ENCODE measurements at regions not wholly inside any gene's neighbourhood (a gene's known extent, or its start where the extent isn't known, plus 50 kb on each side); places are given as distances from the start of the nearest gene placed in this dataset.

DNA sequence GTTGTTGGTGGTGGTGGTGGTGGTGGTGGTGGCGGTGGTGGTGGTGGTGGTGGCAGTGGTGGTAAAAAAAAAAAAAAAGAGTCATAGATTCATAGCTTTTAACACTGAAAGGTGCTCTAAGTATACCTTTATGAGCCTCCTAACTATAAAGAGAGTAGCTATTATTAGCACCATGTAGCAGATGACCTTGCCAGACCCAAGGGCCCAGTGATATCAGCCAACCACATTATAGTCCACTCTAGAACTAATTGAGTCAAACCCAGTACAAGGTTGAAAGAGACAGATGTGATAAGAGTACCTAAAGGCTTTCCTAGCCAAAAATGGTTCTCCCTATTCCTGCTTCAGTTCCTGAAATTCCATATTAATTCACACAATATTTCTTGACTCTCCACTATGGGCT is 245.3 kb downstream of the HACE1 start:
- no peak for DNase-seq

DNA sequence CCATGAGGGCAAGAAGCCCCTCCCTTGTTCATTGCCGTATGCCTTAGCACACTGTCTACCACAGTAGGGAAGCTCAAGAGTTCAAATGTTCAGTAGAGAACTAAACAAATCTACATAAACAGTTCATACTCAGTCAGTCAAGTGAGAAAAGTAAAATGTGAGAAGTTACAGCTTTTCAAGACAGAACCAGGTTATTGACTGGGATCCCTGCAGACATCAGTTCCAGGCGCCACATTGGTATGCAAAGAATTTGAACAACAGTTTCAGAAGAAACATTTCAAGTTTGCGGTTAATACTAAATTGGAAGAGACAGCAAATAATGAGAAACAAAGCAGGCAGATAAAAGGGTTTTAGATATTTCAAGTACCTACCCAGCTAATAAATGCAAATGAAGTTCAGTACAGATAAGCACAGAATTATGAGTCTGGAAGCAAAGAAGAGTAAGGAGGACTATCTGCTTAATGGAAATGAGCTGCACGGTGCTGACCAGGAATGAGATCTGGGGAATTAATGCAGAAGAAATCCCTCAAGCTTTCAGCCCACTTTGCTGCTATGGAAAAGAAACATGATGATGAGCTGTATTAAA is 246.2 kb downstream of the HACE1 start:
- DNase-seq, result no peak

DNA sequence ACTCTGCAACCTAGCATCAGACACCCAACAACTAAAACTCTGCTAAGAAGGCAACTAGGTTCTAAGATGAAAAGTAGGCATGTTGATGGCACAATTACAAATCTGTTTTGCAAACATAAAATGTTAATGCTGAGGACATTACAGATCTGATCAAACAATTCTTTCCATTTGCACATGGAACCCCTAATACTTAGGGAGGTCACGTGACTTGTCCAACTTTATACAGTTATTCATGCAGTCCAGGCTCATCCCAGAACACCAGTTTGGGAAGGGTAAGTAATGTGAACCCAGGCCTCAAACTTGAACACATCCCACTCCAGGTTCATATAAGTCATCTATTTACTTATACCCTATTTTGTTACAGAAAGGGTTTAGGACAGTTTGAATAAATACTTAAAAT is 247.2 kb downstream of the HACE1 start:
- DNase-seq, result no peak

DNA sequence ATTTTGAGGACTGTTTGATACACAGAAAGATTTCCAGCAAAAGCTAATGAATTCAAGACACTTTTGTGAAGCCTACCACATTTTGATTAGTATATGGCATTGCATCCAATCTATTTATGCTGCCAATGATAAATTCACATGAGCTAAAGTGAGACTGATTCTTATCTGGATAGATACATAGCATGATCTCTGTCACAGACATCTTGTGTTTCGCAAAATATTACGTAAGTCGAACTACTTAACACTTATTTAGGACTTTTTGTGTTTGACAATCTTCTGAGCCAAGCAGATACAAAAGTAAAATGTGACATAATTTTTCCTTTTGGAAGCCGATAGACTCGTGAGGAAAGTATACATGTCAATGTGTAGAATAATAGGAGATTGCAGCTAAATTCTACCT is 251.6 kb downstream of the HACE1 start:
- DNase-seq, result no peak

DNA sequence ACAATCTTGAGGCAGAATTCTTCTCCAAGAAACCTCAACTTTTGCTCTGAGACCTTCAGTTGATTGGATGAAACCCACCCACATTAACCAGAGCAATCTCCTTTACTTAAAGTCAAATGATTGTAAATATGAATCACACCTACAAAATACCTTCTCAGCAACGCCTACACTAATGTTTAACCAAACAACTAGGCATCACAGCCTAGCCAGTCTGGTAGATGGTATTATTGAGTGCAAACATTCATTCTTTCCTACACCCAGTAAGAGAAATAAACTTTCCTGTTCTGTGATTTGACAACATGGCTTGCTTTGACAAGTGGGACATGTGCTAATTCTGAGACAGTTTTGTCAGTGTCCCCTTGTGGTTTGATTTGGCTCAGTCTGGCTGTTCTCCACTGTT is 252.2 kb downstream of the HACE1 start:
- DNase-seq, result no peak

DNA sequence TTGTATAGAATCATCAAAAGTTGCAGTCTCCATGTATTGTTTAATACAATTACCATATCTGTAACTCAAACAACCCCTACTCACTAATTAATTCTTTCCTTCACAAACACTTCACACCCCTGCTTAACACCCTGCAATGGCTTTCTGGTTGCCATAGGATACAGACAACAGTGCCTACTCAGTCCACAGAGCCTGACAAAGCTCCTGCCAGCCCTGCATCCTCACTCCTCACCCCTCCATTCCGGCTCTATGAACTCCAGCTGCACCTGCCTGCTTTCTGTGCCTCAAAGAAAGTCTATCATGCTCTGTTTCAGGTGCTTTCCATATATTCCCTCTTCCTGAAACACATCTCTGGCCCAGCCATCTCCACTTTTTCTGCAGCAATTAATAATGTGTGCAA is 253.4 kb downstream of the HACE1 start:
- DNase-seq, result no peak

DNA sequence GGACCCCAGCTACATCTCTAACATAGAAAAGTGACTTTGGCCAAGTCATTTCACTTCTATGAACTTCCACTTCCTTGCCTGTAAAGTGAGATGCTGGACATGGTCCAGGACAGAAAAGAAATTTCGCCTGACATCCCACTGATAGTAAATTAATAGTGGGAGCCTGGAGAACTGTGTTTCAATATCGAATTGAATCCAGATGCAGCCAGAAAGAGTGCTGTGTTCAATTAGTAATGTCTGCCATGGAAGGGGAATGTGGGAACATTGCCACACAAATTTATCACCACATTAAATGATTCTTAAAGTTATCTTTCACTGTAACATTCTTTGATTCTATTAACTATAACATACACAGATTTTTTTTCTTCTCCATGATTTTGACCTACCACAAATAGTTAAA is 255.0 kb downstream of the HACE1 start:
- DNase-seq, result no peak

DNA sequence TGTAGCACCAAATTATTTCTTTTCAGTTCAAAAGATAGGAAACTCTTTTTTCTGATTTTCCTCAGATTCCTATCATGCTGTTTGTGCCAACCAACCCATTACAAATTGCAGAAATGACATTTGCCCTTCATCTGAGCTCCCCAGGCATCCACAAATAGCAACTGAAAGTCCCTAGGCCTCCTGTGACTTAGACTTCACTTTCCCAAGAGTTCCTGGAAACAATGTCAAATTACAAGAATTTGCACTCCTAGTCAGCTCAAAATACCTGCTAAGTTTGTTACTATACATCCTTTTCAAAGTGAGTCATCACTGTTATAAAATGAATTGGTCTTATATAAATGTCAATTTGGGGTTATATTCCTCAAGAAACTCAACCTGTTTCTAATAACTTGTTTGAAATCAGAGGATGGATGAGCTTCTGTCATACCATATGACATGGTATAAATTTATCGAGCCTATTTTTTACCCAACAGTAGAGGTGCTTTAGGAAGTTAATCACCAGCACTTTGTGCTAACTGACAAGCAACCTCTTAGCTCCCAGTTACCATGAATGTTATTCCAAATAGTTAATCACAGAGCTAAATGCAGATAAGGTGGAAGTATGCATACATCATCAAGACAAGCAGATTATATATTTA is 256.5 kb downstream of the HACE1 start:
- DNase-seq, result no peak

DNA sequence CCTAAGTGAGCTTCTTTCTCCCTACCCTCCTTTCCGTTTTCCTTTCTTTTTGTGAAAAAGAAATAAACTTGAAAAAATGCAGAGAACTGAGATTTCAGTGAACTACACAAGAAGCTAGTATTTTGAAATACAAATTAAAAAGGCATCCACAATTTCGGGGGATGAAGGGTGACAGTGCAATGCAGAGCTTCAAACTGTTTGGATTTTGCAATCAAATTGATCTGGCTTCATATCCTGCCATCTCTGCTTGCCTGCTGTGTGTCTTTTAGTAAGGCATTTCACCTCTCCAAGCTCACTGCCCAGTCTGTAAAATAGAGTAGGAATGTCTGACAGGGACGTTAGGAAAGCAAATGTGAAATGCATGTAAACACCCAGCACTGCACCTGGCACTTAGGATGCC is 258.0 kb downstream of the HACE1 start:
- no peak for DNase-seq

DNA sequence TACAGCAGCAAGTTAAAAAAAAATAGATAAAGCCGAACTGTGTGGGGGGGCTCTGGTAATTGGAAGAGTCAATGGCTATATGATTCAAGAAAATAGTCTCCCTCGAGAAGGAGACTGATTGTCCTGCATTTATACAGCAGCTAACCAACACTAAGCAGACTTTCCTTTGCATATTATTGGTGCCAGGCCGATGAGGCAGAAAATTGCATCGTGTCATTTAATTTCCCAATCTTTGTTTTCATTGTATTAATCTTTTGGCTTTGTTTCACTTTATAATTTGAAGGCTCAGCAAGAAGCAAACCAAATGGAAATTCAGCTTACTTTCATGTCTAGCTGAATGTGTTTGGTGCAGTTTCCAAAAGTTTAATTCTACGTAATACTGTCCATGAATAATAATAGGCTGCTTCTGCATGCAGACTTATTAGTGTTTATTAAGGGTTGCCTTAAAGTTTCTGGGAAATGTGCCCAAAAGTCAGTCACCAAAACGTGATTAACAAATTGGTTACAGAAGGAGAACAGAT is 258.5 kb downstream of the HACE1 start:
- DNase-seq, result no peak

DNA sequence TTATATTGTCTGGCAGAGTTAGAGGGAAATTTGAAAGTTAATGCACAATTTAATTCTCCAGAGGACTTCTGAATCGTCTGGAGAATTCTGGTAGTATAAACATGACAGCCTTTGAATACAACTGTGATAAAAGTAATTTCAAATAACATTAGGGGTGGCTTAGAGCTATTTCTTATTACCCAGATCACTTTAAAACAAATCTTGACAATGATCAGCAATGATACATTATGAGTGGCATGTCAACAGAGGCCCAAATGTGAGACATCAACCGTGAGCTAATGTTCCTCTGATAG is 259.1 kb downstream of the HACE1 start:
- no peak for DNase-seq

DNA sequence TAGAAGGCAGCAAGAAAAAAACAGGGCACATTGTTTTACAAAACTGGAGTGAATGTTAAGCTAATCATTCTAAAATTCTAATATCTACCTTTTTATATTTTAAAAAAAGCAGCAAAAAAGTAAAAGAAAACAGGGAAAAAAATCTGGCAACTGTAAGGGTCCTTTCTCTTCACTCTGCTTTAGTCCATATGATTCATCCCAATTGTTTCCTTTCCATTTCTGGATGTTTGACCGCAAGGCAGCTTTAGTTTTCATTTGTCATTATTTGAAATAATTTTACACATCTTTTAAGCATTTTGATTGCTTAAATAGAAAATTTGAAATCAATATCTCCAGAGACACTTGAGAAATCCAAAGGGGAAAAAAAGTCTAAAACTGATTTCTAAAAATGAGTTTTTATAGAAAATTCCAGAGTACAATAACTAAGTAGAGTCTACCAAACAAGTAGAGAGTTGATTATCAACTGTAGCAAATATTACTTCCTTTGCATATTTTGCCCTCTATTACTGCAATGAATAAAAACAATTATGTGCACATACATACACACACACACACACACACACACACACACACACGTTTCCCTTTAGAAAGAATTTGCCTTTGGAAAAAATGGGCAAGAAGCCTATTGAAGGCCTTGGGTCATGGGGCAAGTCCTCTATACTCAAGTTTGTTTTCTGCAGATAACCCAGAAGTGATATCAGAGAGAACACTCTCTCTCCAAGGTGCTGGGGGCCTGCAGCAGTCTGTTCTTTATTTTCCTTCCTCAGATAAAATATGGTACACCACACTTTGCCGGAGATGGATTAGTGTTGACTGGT is 259.7 kb downstream of the HACE1 start:
- DNase-seq, result peak; percentile 54

DNA sequence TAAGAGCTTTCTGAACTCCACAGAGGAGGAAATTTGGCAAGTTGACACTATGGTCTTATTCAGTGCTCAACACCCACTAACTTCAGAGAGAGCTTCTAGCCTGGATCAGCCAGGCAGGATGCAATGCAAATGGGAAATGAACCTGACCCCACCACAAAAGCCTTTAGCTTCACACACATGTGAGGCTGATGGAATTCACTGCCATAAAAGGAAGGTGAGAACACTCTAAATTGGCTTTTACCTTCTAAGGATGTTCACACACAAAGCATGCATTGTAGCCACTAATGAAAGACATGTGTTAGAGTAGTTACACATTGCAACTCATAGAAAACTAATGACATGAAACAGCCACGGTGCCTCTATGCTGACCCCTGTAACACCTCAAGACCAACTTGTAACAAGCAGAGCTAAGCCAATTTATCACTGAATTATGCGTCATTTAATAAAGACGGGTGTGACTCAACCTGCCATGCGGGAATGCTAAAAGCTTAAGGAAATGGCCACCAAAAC is 262.1 kb downstream of the HACE1 start:
- peak; percentile 69 for DNase-seq

DNA sequence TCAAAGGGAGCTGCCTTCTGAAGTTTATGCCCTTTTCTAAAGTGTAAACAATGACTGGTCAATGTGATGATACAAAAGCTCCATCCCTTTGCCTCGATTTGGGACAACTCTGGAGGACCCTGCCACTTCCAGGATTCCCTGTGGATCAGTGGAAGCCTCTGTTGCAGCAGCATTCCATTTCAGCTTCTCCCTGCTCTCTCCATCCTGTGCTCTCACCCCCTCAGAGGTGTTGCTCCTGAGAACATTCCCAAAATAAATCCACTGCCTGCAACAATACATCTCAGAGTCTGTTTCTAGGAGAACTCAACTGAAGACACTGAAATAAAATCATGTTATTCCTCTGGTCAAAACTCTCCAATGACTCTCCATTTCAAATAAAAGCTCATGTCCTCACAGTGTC is 263.6 kb downstream of the HACE1 start:
- no peak for DNase-seq

DNA sequence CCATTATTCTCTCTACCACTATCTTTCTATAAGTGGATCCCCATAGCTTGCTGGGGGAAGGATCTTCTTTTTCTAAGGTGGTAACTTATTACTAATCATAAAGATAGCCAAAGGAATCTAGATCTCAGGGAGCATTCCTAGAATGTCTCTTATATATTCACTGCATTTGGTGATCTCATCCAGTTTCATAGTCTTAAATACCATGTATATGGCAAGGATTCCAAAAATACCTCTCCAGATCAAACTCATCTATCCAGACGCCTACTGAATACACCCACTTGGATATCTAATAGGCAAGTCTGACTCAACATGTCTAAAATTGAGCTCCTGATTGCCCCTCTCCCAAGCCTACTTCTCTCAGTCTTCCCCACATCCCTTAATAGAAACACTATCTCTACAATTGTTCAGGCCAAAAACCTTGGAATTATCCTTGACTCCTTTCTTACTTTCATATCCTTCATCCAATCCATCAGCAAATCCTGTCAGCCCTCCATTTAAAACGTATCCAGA is 264.4 kb downstream of the HACE1 start:
- DNase-seq, result no peak

DNA sequence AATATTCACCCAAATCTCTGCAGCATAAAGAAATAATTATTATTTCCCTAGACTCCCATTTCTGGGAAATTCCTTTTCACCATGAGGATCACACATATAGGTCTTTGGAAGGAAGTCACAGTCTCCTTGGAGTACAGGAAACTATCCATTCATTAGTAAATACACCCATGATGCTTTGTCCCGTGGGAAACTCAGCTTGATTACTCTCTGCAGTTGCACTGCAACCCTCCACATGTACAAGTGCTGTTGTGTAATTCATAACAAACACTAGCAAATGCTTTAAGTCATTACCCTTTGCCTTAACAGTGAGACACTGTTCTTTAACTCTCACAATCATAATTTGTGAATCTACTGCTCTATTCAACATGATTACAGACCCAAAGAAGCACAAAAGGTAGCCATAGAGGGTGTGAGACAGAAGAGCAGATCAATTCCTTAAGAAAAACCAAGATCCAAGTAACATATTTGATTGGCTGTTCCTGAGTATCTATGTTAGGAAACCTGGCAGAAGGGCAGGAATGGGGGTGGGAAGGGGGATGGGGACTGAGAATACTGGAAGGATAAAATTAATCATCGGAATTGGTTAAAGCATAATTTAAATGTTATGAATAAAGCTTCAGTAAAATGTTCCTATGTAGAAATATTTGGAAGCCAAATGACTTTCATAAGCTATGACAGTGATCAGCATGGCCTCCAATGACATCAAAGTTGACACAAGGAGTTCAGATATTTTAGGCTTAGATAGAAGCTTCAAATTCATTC is 268.0 kb downstream of the HACE1 start:
- peak; percentile 70 for DNase-seq

DNA sequence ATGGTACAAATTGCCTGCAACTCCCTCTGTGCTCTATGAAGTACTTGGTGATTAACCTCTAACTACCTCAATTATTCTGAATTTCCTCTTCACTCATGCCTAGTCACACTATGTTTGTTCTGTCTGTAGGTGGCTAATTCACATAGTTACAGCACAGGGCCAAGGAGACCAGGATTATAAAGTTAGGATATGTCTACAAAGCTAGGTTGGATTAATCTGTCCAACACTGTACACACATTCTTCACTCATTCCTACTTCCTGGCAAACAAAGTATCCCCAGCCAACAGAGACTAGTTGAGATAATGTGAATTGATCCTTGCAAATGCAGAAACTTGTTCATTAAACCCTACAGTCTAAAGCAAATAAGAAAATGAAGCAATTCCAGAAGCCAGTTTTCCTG is 269.8 kb downstream of the HACE1 start:
- peak; percentile 7 for DNase-seq

DNA sequence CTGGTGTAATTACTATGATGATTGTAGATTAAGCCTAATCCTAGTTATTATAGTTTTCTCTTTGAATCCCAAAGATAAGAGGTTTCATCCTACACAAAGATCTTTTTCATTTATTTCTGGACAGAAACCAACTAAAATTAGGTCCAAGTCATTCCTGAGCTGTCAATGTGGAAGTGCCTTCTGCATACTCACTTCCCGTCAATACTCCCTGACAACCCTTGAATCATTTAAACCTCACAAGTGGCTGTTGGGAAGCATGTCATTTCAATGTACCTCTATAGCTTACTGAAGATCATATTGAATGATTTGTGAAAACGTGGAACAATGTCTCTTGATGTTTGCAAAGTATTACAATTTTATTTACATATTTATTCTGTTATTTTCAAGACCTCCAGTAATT is 274.1 kb downstream of the HACE1 start:
- peak; percentile 67 for DNase-seq

DNA sequence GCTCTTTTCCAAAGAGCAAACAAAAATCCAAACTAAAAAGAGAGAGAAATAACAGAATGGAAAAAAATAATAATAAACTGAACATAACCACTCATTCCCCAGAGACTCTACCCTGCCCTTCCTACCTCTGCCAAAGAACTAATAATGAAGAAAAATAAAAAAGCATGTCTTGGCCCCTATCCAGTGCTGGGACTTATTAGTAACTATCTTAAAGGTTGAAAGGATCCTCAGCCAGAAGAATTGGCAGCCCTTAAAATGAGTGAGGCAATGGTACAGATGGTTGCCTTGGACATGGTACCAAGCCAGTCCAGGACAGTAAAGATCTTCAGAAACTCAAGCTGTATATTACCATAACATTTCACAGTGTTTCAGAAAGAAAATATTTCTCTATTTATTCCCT is 279.3 kb downstream of the HACE1 start:
- peak; percentile 21 for DNase-seq

DNA sequence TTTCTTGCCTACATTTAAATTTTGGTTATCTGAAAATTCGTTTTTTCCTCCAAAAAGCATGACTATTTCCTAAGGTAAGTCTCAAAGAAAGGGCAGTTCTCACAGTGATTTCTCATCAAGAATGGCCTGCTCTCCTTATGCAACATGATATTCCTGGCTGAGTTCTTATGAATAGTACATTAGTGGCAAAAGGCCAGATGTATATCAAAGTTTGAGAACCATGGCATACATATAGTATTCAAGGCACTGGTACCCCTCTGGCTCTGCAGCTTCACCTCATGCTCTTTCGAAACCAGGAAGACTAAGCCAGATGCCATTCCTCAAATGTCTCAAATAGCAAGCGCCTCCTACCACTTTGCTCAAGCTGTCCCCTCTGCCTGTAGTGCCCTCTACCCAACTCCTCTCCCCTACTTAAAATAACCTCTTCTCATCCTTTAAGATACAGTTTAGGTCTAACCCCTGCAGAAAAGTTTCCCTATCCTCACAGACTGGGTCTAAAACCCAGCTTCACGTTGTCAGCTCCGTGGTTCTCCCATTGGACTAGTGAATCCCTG is 280.3 kb downstream of the HACE1 start:
- DNase-seq, result no peak

DNA sequence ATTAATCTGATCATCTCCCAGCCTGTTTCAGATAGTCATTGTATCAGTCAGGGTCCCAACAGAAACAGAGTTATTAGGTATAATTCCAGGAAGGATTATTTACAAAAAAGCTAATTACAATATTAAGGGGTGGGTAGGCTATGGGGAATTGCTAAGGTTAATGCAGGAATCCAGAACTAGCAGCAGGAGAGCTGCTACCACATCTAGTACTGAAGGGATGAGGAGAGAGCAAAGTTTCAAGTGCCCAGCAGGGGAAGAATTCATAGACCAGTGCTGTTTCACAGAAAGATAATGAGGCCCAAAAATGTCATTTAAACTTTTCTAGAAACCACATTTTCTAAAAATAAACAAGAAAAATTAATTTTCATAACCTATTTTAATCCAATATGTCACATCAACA is 284.2 kb downstream of the HACE1 start:
- no peak for DNase-seq

DNA sequence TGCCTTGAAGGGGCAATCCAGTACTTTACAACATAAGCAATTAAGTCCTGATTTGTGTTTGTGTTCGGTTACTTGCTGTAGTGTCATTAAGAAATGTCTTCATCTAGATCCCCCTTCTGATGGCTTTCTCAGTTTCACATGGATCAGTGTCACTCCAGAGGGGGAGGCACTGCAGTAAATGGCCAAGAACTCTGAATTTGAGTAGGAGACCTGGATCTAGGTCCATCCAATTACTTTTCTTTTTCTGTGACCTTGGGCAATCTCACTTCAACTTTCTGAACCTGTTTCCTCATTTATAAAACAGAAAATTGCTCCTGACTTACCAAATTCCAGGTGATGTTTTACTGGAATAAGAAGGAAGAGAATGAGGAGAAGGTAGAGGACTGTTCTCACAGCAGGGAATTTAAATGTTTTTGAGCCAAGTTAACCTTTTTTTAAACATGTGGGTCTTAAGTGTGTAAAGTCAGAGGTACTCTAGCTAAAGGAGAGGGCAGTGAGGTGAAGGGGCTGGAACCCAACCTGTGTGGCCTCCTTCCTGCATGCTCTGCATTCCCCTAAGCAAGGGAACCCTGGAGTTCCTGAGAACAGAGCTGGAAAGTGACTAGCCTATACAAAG is 285.5 kb downstream of the HACE1 start:
- DNase-seq, result no peak
